Natural killer cell treated with Interleukin-12 subunit alpha and Interleukin-12 subunit beta and Interleukin-15 and Interleukin-18, amount 100 ng/mL, for 72 hours (primary cell): ENCODE measurements at regions not wholly inside any gene's neighbourhood (a gene's known extent, or its start where the extent isn't known, plus 50 kb on each side); places are given as distances from the start of the nearest gene placed in this dataset.
"Not testable (repeated sequence)": the region's sequence is repeated elsewhere in the genome, so short reads cannot be mapped to it uniquely, and the experiment has no call there.

Source experiments
- ATAC-seq, 2 donors: fragments of 150-1000 bp; cut with Tn5 transposase in 1 of 2; sonication (Bioruptor Pico), chemical (Tn5 transposase) in 1 of 2; 2 replicates each; pipeline ENCODE4 v1.10.0; 2021
- DNase-seq: peaks from one replicate; pipeline ENCODE4 v3.0.0; 2022; ENCODE audit warnings: low spot score
- H3K27ac Mint-ChIP-seq, 2 donors: 1 replicate in 1 of 2; 2 replicates in 1 of 2; pipeline ENCODE4 v1.8.0; 2022; ENCODE audit warnings: mixed read lengths in 2 of 2, mild to moderate bottlenecking in 1 of 2, moderate library complexity in 1 of 2
- H3K27me3 Mint-ChIP-seq, 2 donors: 1 replicate in 1 of 2; 2 replicates in 1 of 2; pipeline ENCODE4 v1.8.0; 2022; ENCODE audit warnings: mixed read lengths in 2 of 2
- H3K36me3 Mint-ChIP-seq: one replicate; pipeline ENCODE4 v1.8.0; 2022; ENCODE audit warnings: mixed read lengths
- H3K4me1 Mint-ChIP-seq, 2 donors: 1 replicate in 1 of 2; 2 replicates in 1 of 2; pipeline ENCODE4 v1.8.0; 2022; ENCODE audit warnings: low read depth in 2 of 2, mixed read lengths in 2 of 2, mild to moderate bottlenecking in 1 of 2
- H3K4me3 Mint-ChIP-seq: one replicate; pipeline ENCODE4 v1.8.0; 2022; ENCODE audit warnings: mixed read lengths
- H3K9me3 Mint-ChIP-seq: 2 replicates; pipeline ENCODE4 v1.8.0; 2022; ENCODE audit warnings: mixed read lengths

DNA sequence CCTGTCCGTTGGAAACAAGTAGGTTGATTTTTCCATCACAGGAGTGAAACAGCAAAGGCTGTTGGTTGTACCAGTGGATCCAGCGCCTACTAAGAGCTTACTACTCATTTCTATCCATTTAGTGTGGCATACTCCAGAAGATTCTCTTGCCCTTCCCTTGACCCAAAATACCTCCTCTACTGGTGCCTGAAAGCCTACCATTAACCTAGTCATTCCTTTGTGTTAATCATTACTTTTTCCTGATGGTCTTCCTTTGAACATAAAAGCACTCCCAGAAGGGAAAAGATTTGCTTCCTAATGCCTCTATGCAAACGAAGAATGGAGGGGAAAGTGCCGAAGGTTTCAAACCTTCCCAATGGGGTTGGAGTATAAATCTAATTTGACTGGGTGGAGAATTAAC, 123.3 kb downstream of the QRSL1 start:
- DNase-seq (no peak), ATAC-seq (no peak)
- Mint-ChIP-seq H3K36me3 (no peaks in the 10 kb centered on the region), H3K9me3 (no peaks in the 10 kb centered on the region), H3K27ac (no peak overlapping the region), H3K27me3 (peaks cover 11 to 24% of the 10 kb centered on the region in 2 donors), H3K4me1 (no peaks in the 10 kb centered on the region), H3K4me3 (no peak overlapping the region)

DNA sequence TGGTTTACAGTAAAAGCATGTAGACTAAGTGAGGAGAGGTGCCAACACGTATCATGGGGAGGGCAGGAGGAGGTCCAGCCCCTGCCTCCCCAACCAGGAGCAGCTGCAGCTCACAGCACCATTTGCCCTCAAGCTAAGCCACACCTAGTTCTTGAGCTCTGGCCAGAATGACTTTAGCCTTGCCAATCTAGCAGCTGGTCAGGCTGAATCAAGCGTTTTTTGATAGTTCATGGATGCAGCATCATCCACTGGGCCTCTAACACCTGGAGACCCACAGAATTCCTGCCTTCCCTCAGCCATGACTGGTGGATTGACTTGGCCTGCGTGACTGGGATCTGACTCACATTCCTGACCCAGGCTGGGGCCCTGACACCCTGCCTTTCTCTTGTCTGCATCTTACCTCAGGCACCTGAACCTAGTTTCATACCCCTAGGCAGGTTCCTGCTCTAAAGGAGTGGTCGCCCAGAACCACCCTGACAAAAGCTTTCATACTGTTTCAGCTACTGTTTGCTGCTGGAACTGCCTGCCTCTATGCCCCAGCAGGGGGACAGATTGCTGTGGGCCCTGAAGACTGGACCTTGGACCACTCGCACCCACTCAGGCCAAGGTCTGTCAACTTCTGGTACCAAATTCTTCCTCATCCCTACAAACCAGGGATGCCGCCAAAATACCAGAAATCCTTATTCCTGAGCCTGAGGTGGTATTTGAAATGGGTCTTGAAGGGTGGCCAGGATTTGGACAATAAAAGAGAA, 122.3 kb downstream of the QRSL1 start:
- no peak for ATAC-seq
- no peaks in the 10 kb centered on the region for H3K9me3 Mint-ChIP-seq
- H3K27ac Mint-ChIP-seq: no peak overlapping the region
- H3K36me3 Mint-ChIP-seq: no peaks in the 10 kb centered on the region
- no peak overlapping the region for H3K4me3 Mint-ChIP-seq
- no peak for DNase-seq
- H3K4me1 Mint-ChIP-seq: no peaks in the 10 kb centered on the region
- H3K27me3 Mint-ChIP-seq: peaks cover 11 to 24% of the 10 kb centered on the region in 2 donors

DNA sequence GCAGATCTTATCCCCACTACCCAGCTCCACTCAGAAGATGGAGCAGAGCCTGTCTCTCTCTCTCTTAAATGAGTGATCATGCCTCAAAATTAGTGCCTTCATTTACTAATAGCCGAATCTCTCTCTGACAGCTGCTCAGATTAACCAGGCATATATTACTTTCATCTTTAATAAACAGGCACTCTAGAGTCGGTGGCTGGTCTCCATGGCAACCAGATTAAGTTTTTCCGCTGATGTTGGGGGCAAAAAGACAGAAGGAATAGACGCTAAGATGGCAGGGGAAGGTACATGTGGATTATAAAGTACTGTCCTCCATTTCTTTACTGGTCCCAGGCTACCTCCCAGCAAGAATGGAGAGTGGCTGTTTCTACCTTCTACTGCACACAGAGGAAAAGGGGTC, 121.6 kb downstream of the QRSL1 start:
- Mint-ChIP-seq H3K4me1 (no peaks in the 10 kb centered on the region), H3K9me3 (no peaks in the 10 kb centered on the region), H3K27me3 (peaks cover 11 to 31% of the 10 kb centered on the region in 2 donors), H3K27ac (no peak overlapping the region), H3K4me3 (no peak overlapping the region), H3K36me3 (no peaks in the 10 kb centered on the region)
- ATAC-seq: no peak
- DNase-seq: no peak

DNA sequence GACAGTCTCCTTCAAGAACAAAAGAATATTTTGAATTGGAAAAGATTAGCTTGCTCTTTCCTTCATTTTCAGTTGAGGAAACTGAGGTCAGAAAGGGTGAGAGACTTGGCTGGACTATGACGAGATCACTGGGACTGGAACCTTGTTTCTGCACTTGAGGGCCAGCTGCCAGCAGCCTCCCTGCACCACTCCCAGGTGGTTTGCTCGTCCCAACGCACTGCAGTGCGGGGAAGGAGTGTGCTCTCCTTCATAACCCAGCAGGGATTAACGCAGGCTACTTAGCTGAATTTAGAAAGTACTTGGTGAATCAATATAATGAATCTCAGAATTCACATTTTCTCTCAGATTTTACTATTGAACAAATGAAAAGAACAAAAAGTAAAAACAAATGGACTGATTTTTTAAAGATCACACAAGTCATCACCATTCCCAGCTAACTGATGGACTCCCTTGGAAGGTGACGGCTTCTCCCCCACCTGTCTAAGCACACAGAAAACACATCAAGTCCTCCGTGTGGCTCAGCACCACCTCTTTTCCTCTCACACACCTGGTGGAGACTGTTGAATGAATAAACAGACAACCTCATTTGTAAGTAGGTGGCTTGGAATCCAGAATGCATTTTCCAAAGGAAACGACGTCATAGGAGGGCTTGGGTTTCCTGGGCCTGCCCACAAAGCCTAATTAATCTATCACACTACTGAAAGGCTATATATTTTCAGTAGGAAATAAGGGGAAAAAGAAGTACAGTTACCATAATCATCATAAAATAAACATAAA, 121.0 kb downstream of the QRSL1 start:
- no peak overlapping the region for H3K27ac Mint-ChIP-seq
- no peak for DNase-seq

DNA sequence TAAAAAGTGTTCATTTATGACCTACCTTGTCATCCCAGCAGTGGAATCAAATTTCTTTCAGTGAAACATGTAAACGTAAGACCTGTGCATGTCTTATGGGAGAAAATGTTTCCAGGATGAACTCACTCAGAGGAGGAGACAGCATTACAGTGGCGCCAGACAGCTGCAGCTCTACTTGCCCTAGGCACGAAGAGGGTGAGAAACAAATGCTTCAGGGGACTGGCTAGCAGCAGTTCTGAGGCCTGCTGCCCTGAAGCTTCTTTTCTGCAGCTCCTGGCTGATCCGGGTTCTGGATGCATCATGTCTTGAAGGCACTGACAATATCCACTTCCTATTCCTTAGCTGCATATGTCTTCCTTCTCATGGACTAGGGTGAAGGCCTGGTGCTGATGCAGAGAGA, 120.2 kb downstream of the QRSL1 start:
- Mint-ChIP-seq H3K4me3 (no peak overlapping the region), H3K36me3 (no peaks in the 10 kb centered on the region), H3K4me1 (no peaks in the 10 kb centered on the region), H3K9me3 (no peaks in the 10 kb centered on the region), H3K27me3 (peaks cover 17 to 32% of the 10 kb centered on the region in 2 donors), H3K27ac (no peak overlapping the region)
- no peak for DNase-seq
- ATAC-seq: no peak

More for the DNA sequence above, 121.0 kb downstream of the QRSL1 start:
- Mint-ChIP-seq H3K4me3 (no peak overlapping the region), H3K27me3 (peaks cover 16 to 31% of the 10 kb centered on the region in 2 donors), H3K9me3 (no peaks in the 10 kb centered on the region), H3K36me3 (no peaks in the 10 kb centered on the region), H3K4me1 (no peaks in the 10 kb centered on the region)
- no peak for ATAC-seq

DNA sequence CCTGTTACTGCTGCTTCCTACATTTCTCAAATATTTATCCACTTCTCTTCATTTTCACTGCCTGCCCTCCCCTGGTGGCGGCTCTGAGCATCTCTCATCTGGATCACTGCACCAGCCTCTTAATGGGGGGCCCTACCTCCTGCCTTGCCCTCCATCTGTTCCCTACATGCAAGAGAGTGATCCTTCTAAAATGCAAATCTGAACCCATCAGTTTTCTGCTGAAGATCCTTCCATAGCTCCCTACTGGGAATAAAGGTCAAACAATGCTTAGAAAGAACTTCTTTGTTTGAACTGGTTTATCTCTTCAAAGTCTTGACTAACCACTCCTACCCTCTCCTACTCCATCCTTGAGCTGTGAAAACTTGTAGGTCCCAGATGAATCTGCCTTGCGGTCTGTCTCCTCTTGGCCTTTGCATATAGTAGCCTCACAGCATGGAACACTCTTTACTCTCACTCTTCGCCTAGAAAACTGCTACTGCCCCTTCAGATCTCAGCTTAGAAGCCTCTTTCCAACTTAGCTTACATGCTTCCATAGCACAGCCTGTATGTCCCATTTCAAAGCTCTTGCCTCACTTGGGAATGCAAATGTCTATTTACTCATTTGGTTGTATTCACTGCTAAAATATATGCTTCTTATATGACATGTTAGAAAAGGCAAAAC, 119.3 kb downstream of the QRSL1 start:
- ATAC-seq: no peak

DNA sequence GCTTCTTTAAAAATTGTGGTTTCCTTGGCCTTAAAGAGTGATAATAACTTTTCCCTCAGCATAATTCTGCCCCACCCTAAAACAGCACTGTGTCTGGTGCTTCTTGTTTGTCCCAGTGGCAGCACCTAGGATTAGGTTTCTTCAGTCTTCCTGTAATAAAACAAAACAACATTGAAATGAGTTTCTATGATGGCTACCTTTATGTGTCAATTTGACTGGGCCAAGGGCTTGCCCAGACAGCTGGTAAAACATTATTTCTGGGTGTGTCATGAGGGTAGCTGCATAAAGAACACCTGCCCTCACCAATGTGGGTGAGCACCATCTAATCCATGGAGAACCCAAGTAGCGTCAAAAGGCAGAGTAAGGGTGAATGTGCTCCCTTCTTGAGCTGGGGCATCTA, 117.8 kb downstream of the QRSL1 start:
- DNase-seq (no peak), ATAC-seq (no peak)
- no peaks in the 10 kb centered on the region for H3K4me1 Mint-ChIP-seq
- peaks cover 25 to 28% of the 10 kb centered on the region in 2 donors for H3K27me3 Mint-ChIP-seq
- H3K27ac Mint-ChIP-seq: no peak overlapping the region
- H3K9me3 Mint-ChIP-seq: no peaks in the 10 kb centered on the region
- H3K4me3 Mint-ChIP-seq: no peak overlapping the region
- H3K36me3 Mint-ChIP-seq: no peaks in the 10 kb centered on the region

More for the DNA sequence above, 119.3 kb downstream of the QRSL1 start:
- Mint-ChIP-seq H3K4me1 (no peaks in the 10 kb centered on the region), H3K27me3 (peaks cover 25 to 41% of the 10 kb centered on the region in 2 donors), H3K4me3 (no peak overlapping the region), H3K36me3 (no peaks in the 10 kb centered on the region), H3K9me3 (no peaks in the 10 kb centered on the region), H3K27ac (no peak overlapping the region)
- no peak for DNase-seq

DNA sequence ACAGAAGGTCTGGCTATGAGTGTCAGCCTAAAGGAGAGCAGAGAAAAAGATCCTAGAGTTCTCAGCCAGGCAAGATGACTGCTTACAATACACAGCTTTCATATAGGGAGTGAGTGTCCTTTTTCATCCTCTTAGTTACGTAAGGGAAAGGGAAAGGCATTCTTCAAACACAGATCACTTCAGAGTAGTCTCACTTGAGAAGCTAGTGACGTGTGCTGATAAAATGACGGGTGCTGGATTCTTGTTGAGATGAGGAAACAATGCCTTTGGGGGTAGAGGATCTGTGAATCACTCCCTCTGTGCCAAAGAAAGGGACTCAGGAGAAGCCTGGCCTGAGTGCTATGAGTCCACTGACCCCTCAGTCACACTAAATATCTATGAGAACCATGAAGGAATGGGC, 117.3 kb downstream of the QRSL1 start:
- no peak overlapping the region for H3K27ac Mint-ChIP-seq
- H3K27me3 Mint-ChIP-seq: peaks cover 25 to 28% of the 10 kb centered on the region in 2 donors
- no peaks in the 10 kb centered on the region for H3K9me3 Mint-ChIP-seq
- no peaks in the 10 kb centered on the region for H3K4me1 Mint-ChIP-seq
- no peak overlapping the region for H3K4me3 Mint-ChIP-seq
- DNase-seq (no peak), ATAC-seq (no peak)
- no peaks in the 10 kb centered on the region for H3K36me3 Mint-ChIP-seq

DNA sequence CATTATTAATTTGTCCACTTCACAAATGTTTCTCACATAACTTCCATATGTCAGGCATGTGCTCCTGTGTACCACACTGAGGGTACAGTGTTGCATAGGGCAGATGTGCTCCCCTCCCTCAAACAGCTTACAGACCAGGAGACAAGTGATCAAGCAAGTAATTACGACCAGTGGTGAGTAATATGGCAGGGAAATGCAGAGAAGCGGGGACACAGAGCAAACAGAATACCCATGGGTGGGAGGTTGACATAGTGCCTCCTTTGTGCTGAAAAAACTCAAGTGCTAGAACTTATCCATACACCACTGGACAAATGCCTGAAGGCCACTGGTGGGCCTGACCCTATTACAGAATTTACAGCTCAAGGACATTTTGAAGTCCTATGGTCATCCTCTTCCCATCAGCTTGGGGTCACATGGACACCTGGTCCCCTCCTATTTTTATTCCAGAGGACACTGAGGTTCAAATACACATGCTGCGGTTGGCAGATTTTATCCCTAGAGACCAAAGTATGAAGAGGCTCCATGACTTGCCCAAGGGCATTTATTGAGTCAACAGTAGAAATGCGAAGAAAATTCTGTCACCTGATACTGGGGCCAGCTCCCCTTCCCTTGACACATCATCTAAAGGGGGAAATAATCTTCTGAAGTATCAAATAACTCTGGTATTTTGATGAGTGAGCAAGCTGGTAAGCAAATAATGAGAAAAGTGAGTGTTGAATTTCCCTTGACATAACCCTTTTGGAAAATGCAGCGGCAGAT, 116.6 kb downstream of the QRSL1 start:
- no peaks in the 10 kb centered on the region for H3K4me1 Mint-ChIP-seq
- H3K27me3 Mint-ChIP-seq: peaks cover 27 to 28% of the 10 kb centered on the region in 2 donors
- H3K9me3 Mint-ChIP-seq: no peaks in the 10 kb centered on the region
- no peak overlapping the region for H3K4me3 Mint-ChIP-seq
- DNase-seq (no peak), ATAC-seq (no peak)
- H3K27ac Mint-ChIP-seq: no peak overlapping the region
- H3K36me3 Mint-ChIP-seq: no peaks in the 10 kb centered on the region

DNA sequence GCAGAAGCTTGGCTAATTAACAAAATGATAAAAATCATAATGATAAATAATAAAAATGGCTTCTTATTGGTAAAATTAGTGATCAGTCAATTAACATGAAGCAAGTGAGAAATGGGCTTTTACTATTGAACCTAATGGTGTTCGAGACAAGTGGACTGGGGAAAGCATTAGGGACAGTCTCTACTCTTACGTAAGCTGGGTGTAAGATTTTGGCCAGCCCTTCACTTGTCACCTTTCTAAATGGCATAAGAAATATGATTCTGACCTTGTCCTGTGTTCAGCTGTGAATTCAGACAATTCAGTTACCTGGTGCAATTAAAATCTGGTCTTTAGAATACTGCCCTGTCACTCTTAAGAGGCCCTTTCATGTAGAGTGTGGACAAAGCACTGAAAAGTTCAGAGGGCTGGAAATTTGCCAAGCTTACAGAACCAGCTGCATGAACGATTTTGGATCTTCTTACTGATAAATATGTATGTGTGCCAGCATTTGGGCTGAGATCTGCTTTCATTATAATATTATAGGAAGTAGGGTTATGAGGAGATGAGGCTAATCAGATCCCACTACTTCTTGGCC, 115.9 kb downstream of the QRSL1 start:
- peaks cover 28% of the 10 kb centered on the region in 2 donors for H3K27me3 Mint-ChIP-seq
- no peaks in the 10 kb centered on the region for H3K4me1 Mint-ChIP-seq
- no peak for DNase-seq
- no peaks in the 10 kb centered on the region for H3K36me3 Mint-ChIP-seq
- ATAC-seq: no peak
- no peaks in the 10 kb centered on the region for H3K9me3 Mint-ChIP-seq
- no peak overlapping the region for H3K4me3 Mint-ChIP-seq
- H3K27ac Mint-ChIP-seq: no peak overlapping the region

DNA sequence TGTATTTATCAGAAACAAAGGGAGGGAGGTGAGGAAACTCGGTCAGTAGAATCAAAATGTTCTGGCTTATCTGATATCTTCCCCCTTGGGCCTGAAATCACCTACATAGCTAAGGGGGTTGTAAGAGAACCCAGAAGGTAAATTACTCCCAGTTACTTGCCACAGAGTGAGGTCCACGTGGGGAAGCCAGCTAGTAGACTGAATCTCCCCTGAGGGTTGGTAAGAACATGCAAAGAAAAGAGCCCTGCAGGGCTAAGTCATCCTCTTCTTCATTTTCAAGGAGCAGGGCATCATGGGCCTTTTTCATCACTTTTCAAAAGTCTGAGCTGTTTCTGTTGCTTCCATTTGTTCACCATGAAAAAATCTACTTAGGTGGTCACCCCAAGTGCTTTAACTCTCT, 115.4 kb downstream of the QRSL1 start:
- no peak overlapping the region for H3K27ac Mint-ChIP-seq
- H3K36me3 Mint-ChIP-seq: no peaks in the 10 kb centered on the region
- ATAC-seq (no peak), DNase-seq (no peak)
- peaks cover 28% of the 10 kb centered on the region in 2 donors for H3K27me3 Mint-ChIP-seq
- no peak overlapping the region for H3K4me3 Mint-ChIP-seq
- no peaks in the 10 kb centered on the region for H3K4me1 Mint-ChIP-seq
- H3K9me3 Mint-ChIP-seq: no peaks in the 10 kb centered on the region

DNA sequence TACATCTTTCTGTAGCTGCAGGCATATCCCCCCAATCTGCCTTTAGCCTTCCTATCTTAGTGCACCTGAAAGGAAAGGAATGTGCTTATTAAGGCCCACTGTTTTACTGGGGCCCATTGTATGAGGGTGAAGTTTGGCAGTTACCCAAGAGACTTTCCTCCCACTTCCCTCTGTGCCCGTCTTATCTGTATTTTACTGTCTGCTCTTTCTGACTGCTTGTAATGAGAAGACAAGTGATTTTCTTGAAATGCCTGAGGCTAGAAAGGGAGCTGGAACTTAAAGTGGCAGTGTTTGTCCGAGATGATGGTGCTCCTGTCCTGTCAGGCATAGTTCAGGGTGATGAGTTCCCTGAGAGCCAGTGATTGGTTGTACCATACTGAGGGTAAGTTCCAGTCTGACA, 114.7 kb downstream of the QRSL1 start:
- not testable (repeated sequence) for H3K27ac Mint-ChIP-seq, H3K4me1 Mint-ChIP-seq, H3K36me3 Mint-ChIP-seq, ATAC-seq, H3K4me3 Mint-ChIP-seq, DNase-seq, H3K9me3 Mint-ChIP-seq
- peaks cover 28 to 29% of the 10 kb centered on the region in 2 donors for H3K27me3 Mint-ChIP-seq

DNA sequence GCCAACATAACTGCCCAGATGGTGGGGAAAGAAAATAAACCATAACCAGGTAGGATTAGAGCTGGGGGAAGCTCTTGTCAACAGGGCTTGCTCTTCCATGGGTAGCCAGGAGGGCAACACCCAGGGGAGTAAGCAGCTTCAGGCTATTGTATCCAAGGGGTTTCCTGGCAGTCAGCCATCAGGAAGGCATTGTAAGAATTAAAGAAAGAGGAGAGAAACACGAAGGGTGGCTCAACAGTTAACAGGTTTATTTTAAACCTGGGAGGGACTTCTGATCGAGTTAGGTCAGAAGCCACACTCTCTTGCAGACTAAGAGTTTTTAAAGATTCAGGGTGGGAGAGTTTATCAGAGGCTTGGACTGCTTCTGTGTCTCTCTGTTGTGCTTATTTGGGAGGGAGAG, 114.2 kb downstream of the QRSL1 start:
- DNase-seq (no peak), ATAC-seq (no peak)
- peaks cover 27 to 29% of the 10 kb centered on the region in 2 donors for H3K27me3 Mint-ChIP-seq
- no peaks in the 10 kb centered on the region for H3K4me1 Mint-ChIP-seq
- no peak overlapping the region for H3K27ac Mint-ChIP-seq
- no peaks in the 10 kb centered on the region for H3K9me3 Mint-ChIP-seq
- no peaks in the 10 kb centered on the region for H3K36me3 Mint-ChIP-seq
- H3K4me3 Mint-ChIP-seq: no peak overlapping the region
